ENCODE measurements at regions not wholly inside any gene's neighbourhood (a gene's known extent, or its start where the extent isn't known, plus 50 kb on each side); places are given as distances from the start of the nearest gene placed in this dataset.
"Not testable (repeated sequence)": the region's sequence is repeated elsewhere in the genome, so short reads cannot be mapped to it uniquely, and the experiment has no call there.

- H3K36me3 ChIP-seq (ENCODE audit: control insufficient read depth in 1 of 2, insufficient read depth in 2 of 2, low read length in 1 of 2); DNase-seq; H3K4me1 ChIP-seq (ENCODE audit: control insufficient read depth in 1 of 2, insufficient read depth in 2 of 2, low read length in 2 of 2); H3K4me3 ChIP-seq (ENCODE audit: low read length in 2 of 2); intact Hi-C loops (cut with DNase I); H3K27me3 ChIP-seq (ENCODE audit: control insufficient read depth in 1 of 2, insufficient read depth in 2 of 2, low read length in 1 of 2); H3K9me3 ChIP-seq (ENCODE audit: control insufficient read depth, low read length); ATAC-seq (ENCODE audit: low FRiP score); H3K27ac ChIP-seq (ENCODE audit: low read depth in 1 of 2, low read length in 2 of 2): not testable (repeated sequence)
- WGBS, 2 donors = 88 to 90% methylated on average over 15 of the region's 15 CpGs
Observed at GRCh38 chr3:75394562-75395360, 269.4 kb upstream of the FRG2C start.

GRCh38 chr3:75395580-75396315 lies 268.4 kb upstream of the FRG2C start:
- no peaks in the 10 kb centered on the region for H3K36me3 ChIP-seq (ENCODE audit: control insufficient read depth in 1 of 2, insufficient read depth in 2 of 2, low read length in 1 of 2)
- no peak overlapping the region for H3K27ac ChIP-seq (ENCODE audit: low read depth in 1 of 2, low read length in 2 of 2)
- no peaks in the 10 kb centered on the region for H3K27me3 ChIP-seq (ENCODE audit: control insufficient read depth in 1 of 2, insufficient read depth in 2 of 2, low read length in 1 of 2)
- no peak for ATAC-seq (ENCODE audit: low FRiP score)
- H3K9me3 ChIP-seq (ENCODE audit: control insufficient read depth, low read length) = no peaks in the 10 kb centered on the region
- H3K4me3 ChIP-seq (ENCODE audit: low read length in 2 of 2) = peak overlapping the region in 1 of 2 donors; percentile 9
- 34 to 42% methylated on average over 51 to 61 of the region's 61 CpGs for WGBS, 2 donors
- no peaks in the 10 kb centered on the region for H3K4me1 ChIP-seq (ENCODE audit: control insufficient read depth in 1 of 2, insufficient read depth in 2 of 2, low read length in 2 of 2)
- no peak for DNase-seq
- intact Hi-C loops (cut with DNase I) = no loop called here

GRCh38 chr3:75396316-75396802 lies 267.8 kb upstream of the FRG2C start:
- H3K4me1 ChIP-seq (ENCODE audit: control insufficient read depth in 1 of 2, insufficient read depth in 2 of 2, low read length in 2 of 2) = no peaks in the 10 kb centered on the region
- H3K36me3 ChIP-seq (ENCODE audit: control insufficient read depth in 1 of 2, insufficient read depth in 2 of 2, low read length in 1 of 2) = no peaks in the 10 kb centered on the region
- peak overlapping the region in 1 of 2 donors; percentile 9 for H3K4me3 ChIP-seq (ENCODE audit: low read length in 2 of 2)
- H3K27ac ChIP-seq (ENCODE audit: low read depth in 1 of 2, low read length in 2 of 2) = no peak overlapping the region
- H3K27me3 ChIP-seq (ENCODE audit: control insufficient read depth in 1 of 2, insufficient read depth in 2 of 2, low read length in 1 of 2) = no peaks in the 10 kb centered on the region
- H3K9me3 ChIP-seq (ENCODE audit: control insufficient read depth, low read length) = no peaks in the 10 kb centered on the region
- DNase-seq (peak in 1 of 2 donors; percentile 52), ATAC-seq (ENCODE audit: low FRiP score) (no peak)
- intact Hi-C loops (cut with DNase I) = no loop called here
- 47 to 49% methylated on average over 17 to 29 of the region's 29 CpGs for WGBS, 2 donors

- WGBS, 2 donors = 92 to 95% methylated on average over 20 of the region's 20 CpGs
- ATAC-seq (ENCODE audit: low FRiP score); H3K27me3 ChIP-seq (ENCODE audit: control insufficient read depth in 1 of 2, insufficient read depth in 2 of 2, low read length in 1 of 2); H3K9me3 ChIP-seq (ENCODE audit: control insufficient read depth, low read length); H3K36me3 ChIP-seq (ENCODE audit: control insufficient read depth in 1 of 2, insufficient read depth in 2 of 2, low read length in 1 of 2); DNase-seq; H3K4me1 ChIP-seq (ENCODE audit: control insufficient read depth in 1 of 2, insufficient read depth in 2 of 2, low read length in 2 of 2); H3K27ac ChIP-seq (ENCODE audit: low read depth in 1 of 2, low read length in 2 of 2); intact Hi-C loops (cut with DNase I); H3K4me3 ChIP-seq (ENCODE audit: low read length in 2 of 2): not testable (repeated sequence)
Observed at GRCh38 chr3:75397486-75397885, 266.6 kb upstream of the FRG2C start.

- H3K27me3 ChIP-seq (ENCODE audit: control insufficient read depth in 1 of 2, insufficient read depth in 2 of 2, low read length in 1 of 2); H3K9me3 ChIP-seq (ENCODE audit: control insufficient read depth, low read length); intact Hi-C loops (cut with DNase I); H3K4me1 ChIP-seq (ENCODE audit: control insufficient read depth in 1 of 2, insufficient read depth in 2 of 2, low read length in 2 of 2); H3K4me3 ChIP-seq (ENCODE audit: low read length in 2 of 2); H3K27ac ChIP-seq (ENCODE audit: low read depth in 1 of 2, low read length in 2 of 2); H3K36me3 ChIP-seq (ENCODE audit: control insufficient read depth in 1 of 2, insufficient read depth in 2 of 2, low read length in 1 of 2); ATAC-seq (ENCODE audit: low FRiP score): not testable (repeated sequence)
- DNase-seq = peak in 1 of 2 donors; percentile 78
- WGBS, 2 donors = 53 to 55% methylated on average over 18 of the region's 18 CpGs
Observed at GRCh38 chr3:75422101-75422945, 241.8 kb upstream of the FRG2C start.

GRCh38 chr3:75425379-75425778 lies 238.7 kb upstream of the FRG2C start:
- not testable (repeated sequence) for H3K4me3 ChIP-seq (ENCODE audit: low read length in 2 of 2); H3K4me1 ChIP-seq (ENCODE audit: control insufficient read depth in 1 of 2, insufficient read depth in 2 of 2, low read length in 2 of 2); H3K36me3 ChIP-seq (ENCODE audit: control insufficient read depth in 1 of 2, insufficient read depth in 2 of 2, low read length in 1 of 2); DNase-seq; H3K27ac ChIP-seq (ENCODE audit: low read depth in 1 of 2, low read length in 2 of 2); H3K9me3 ChIP-seq (ENCODE audit: control insufficient read depth, low read length); ATAC-seq (ENCODE audit: low FRiP score); H3K27me3 ChIP-seq (ENCODE audit: control insufficient read depth in 1 of 2, insufficient read depth in 2 of 2, low read length in 1 of 2)
- intact Hi-C loops (cut with DNase I) = loop anchor here (5.0 kb wide), 1 partner anchor 133 kb away; no protein-coding TSS in a partner anchor
- 93 to 96% methylated on average over 11 of the region's 11 CpGs for whole genome bisulfite sequencing, 2 donors

GRCh38 chr3:75427486-75427885 lies 236.6 kb upstream of the FRG2C start:
- not testable (repeated sequence) for ATAC-seq (ENCODE audit: low FRiP score); H3K4me1 ChIP-seq (ENCODE audit: control insufficient read depth in 1 of 2, insufficient read depth in 2 of 2, low read length in 2 of 2); H3K27ac ChIP-seq (ENCODE audit: low read depth in 1 of 2, low read length in 2 of 2); H3K36me3 ChIP-seq (ENCODE audit: control insufficient read depth in 1 of 2, insufficient read depth in 2 of 2, low read length in 1 of 2); H3K27me3 ChIP-seq (ENCODE audit: control insufficient read depth in 1 of 2, insufficient read depth in 2 of 2, low read length in 1 of 2); H3K4me3 ChIP-seq (ENCODE audit: low read length in 2 of 2); DNase-seq; H3K9me3 ChIP-seq (ENCODE audit: control insufficient read depth, low read length)
- WGBS, 2 donors = 90% methylated on average over 9 of the region's 9 CpGs
- intact Hi-C loops (cut with DNase I) = loop anchor here (5.0 kb wide), 1 partner anchor 135 kb away; no protein-coding TSS in a partner anchor

GRCh38 chr3:75427906-75428305 lies 236.2 kb upstream of the FRG2C start:
- intact Hi-C loops (cut with DNase I) = loop anchor here (5.0 kb wide), 1 partner anchor 136 kb away; no protein-coding TSS in a partner anchor
- H3K27me3 ChIP-seq (ENCODE audit: control insufficient read depth in 1 of 2, insufficient read depth in 2 of 2, low read length in 1 of 2); DNase-seq; ATAC-seq (ENCODE audit: low FRiP score); H3K36me3 ChIP-seq (ENCODE audit: control insufficient read depth in 1 of 2, insufficient read depth in 2 of 2, low read length in 1 of 2); H3K27ac ChIP-seq (ENCODE audit: low read depth in 1 of 2, low read length in 2 of 2); H3K9me3 ChIP-seq (ENCODE audit: control insufficient read depth, low read length); H3K4me1 ChIP-seq (ENCODE audit: control insufficient read depth in 1 of 2, insufficient read depth in 2 of 2, low read length in 2 of 2); H3K4me3 ChIP-seq (ENCODE audit: low read length in 2 of 2): not testable (repeated sequence)
- 88 to 92% methylated on average over 5 of the region's 5 CpGs for WGBS, 2 donors

All from aorta (tissue), 5 donors.